SK-N-SH treated with all-trans-retinoic acid at 6 μM for 48 hours (cell line): ENCODE measurements at regions not wholly inside any gene's neighbourhood (a gene's known extent, or its start where the extent isn't known, plus 50 kb on each side); places are given as distances from the start of the nearest gene placed in this dataset.

ENCODE experiments used
- ATAC-seq: fragments of 200-7000 bp; cut with Tn5 transposase; 3 replicates; pipeline ENCODE4 v1.9.1; 2020; ENCODE audit warnings: mild to moderate bottlenecking, moderate library complexity
- ARNTL ChIP-seq: fragments of 450-650 bp; formaldehyde crosslinking; IDR thresholded peaks from 2 replicates; pipeline ENCODE4 v1.5.0; 2020; ENCODE audit warnings: low read depth, mild to moderate bottlenecking, moderate library complexity, borderline replicate concordance
- CREB5 ChIP-seq: fragments of 250-450 bp; sonication (Bioruptor Pico); IDR thresholded peaks from 2 replicates; pipeline ENCODE4 v1.5.1; 2020; ENCODE audit warnings: low read depth, mild to moderate bottlenecking, moderate library complexity
- CSRNP3 ChIP-seq: fragments of 250-450 bp; sonication (Bioruptor Pico); IDR thresholded peaks from 2 replicates; pipeline ENCODE4 v1.5.1; 2021; ENCODE audit warnings: mild to moderate bottlenecking, moderate library complexity
- ESRRG ChIP-seq: fragments of 250-450 bp; sonication (Bioruptor Pico); IDR thresholded peaks from 2 replicates; pipeline ENCODE4 v1.6.1; 2021; ENCODE audit warnings: mild to moderate bottlenecking
- GLIS3 ChIP-seq: fragments of 250-450 bp; sonication (Bioruptor Pico); IDR thresholded peaks from 2 replicates; pipeline ENCODE4 v1.5.0; 2020; ENCODE audit warnings: mild to moderate bottlenecking, moderate library complexity
- ISL1 ChIP-seq: fragments of 250-450 bp; sonication (Bioruptor Pico); IDR thresholded peaks from 2 replicates; pipeline ENCODE4 v2.1.2; 2022; ENCODE audit warnings: mild to moderate bottlenecking, moderate library complexity
- OSR1 ChIP-seq: fragments of 250-450 bp; sonication (Bioruptor Pico); IDR thresholded peaks from 2 replicates; pipeline ENCODE4 v1.8.0; 2022; ENCODE audit warnings: moderate library complexity, mild to moderate bottlenecking, inconsistent platforms
- PATZ1 ChIP-seq: fragments of 250-450 bp; sonication (Bioruptor Pico); IDR thresholded peaks from 2 replicates; pipeline ENCODE4 v1.8.0; 2020; ENCODE audit warnings: mild to moderate bottlenecking, moderate library complexity, borderline replicate concordance
- POU6F1 ChIP-seq: fragments of 250-450 bp; sonication (Bioruptor Pico); IDR thresholded peaks from 2 replicates; pipeline ENCODE4 v1.8.0; 2021; ENCODE audit warnings: low read depth, mild to moderate bottlenecking, moderate library complexity, borderline replicate concordance
- PPARA ChIP-seq: fragments of 250-450 bp; sonication (Bioruptor Pico); IDR thresholded peaks from 2 replicates; pipeline ENCODE4 v1.5.0; 2020; ENCODE audit warnings: mild to moderate bottlenecking, borderline replicate concordance
- SNAI2 ChIP-seq: fragments of 250-450 bp; sonication (Bioruptor Pico); IDR thresholded peaks from 2 replicates; pipeline ENCODE4 v1.5.0; 2020; ENCODE audit warnings: mild to moderate bottlenecking, moderate library complexity
- TCF4 ChIP-seq: fragments of 250-450 bp; sonication (Bioruptor Pico); IDR thresholded peaks from 2 replicates; pipeline ENCODE4 v1.8.0; 2021; ENCODE audit warnings: mild to moderate bottlenecking, moderate library complexity, borderline replicate concordance
- TOX ChIP-seq: fragments of 250-450 bp; sonication (Bioruptor Pico); IDR thresholded peaks from 2 replicates; pipeline ENCODE4 v1.8.0; 2021; ENCODE audit warnings: mild to moderate bottlenecking, moderate library complexity, borderline replicate concordance
- TSHZ2 ChIP-seq: fragments of 250-450 bp; sonication (Bioruptor Pico); IDR thresholded peaks from 2 replicates; pipeline ENCODE4 v1.5.0; 2020; ENCODE audit warnings: mild to moderate bottlenecking, moderate library complexity
- ZC3H10 ChIP-seq: fragments of 250-450 bp; sonication (Bioruptor Pico); IDR thresholded peaks from 2 replicates; pipeline ENCODE4 v1.5.1; 2021; ENCODE audit warnings: mild to moderate bottlenecking, moderate library complexity
- ZFP3 ChIP-seq: fragments of 250-450 bp; sonication (Bioruptor Pico); IDR thresholded peaks from 2 replicates; pipeline ENCODE4 v1.5.0; 2020; ENCODE audit warnings: mild to moderate bottlenecking, moderate library complexity
- ZNF565 ChIP-seq: fragments of 450-650 bp; formaldehyde crosslinking; conservative IDR thresholded peaks from 2 replicates; pipeline ENCODE4 v1.5.0; 2020; ENCODE audit warnings: low read depth, mild to moderate bottlenecking, moderate library complexity
- ZNF70 ChIP-seq: fragments of 450-650 bp; formaldehyde crosslinking; IDR thresholded peaks from 2 replicates; pipeline ENCODE4 v1.5.0; 2020; ENCODE audit warnings: mild to moderate bottlenecking, moderate library complexity
- ZNF8 ChIP-seq: fragments of 450-650 bp; formaldehyde crosslinking; IDR thresholded peaks from 2 replicates; pipeline ENCODE4 v1.5.0; 2020; ENCODE audit warnings: mild to moderate bottlenecking, moderate library complexity

- no peak for ATAC-seq
- no peak for TF ChIP-seq TSHZ2 (CRISPR knock-in tag)
- TF ChIP-seq CREB5 (CRISPR knock-in tag): no peak
- no peak for TF ChIP-seq ZNF70 (CRISPR knock-in tag)
- no peak for TF ChIP-seq TCF4 (CRISPR knock-in tag)
- TF ChIP-seq GLIS3 (CRISPR knock-in tag): no peak
- TF ChIP-seq, all 23 proteins: peak for 0
Measured at GRCh38 chr12:118685983-118686607, 295.2 kb upstream of the SRRM4 start.

- ATAC-seq: no peak
- no peak for TF ChIP-seq GLIS3 (CRISPR knock-in tag)
- no peak for TF ChIP-seq ISL1 (CRISPR knock-in tag)
Measured at GRCh38 chr12:118689793-118690192, 291.5 kb upstream of the SRRM4 start.

- ATAC-seq: no peak
- no peak for TF ChIP-seq SNAI2 (CRISPR knock-in tag)
- no peak for TF ChIP-seq ARNTL (CRISPR knock-in tag)
Measured at GRCh38 chr12:118690506-118690905, 290.8 kb upstream of the SRRM4 start.

- TF ChIP-seq GLIS3 (CRISPR knock-in tag) (no peak), ZC3H10 (CRISPR knock-in tag) (no peak), ZNF565 (no peak), ZFP3 (CRISPR knock-in tag) (no peak), ZNF70 (CRISPR knock-in tag) (no peak), ZNF8 (CRISPR knock-in tag) (no peak), PPARA (no peak), ESRRG (no peak), TOX (CRISPR knock-in tag) (no peak), PATZ1 (no peak), CSRNP3 (CRISPR knock-in tag) (no peak), OSR1 (no peak), TCF4 (CRISPR knock-in tag) (no peak), ARNTL (CRISPR knock-in tag) (no peak), SNAI2 (CRISPR knock-in tag) (no peak), POU6F1 (CRISPR knock-in tag) (no peak)
- TF ChIP-seq, all 23 proteins: peak for 0
- no peak for ATAC-seq
Measured at GRCh38 chr12:118694128-118694775, 287.1 kb upstream of the SRRM4 start.
